Prostate gland (tissue), 2 donors: ENCODE measurements at regions not wholly inside any gene's neighbourhood (a gene's known extent, or its start where the extent isn't known, plus 50 kb on each side); places are given as distances from the start of the nearest gene placed in this dataset.

ENCODE experiments used
- POLR2A ChIP-seq: fragments of 450-650 bp; IDR thresholded peaks from one replicate; pipeline ENCODE4 v1.6.1; 2016; ENCODE audit warnings: antibody characterized with exemption, mild to moderate bottlenecking
- POLR2AphosphoS5 ChIP-seq: sonication (generic); formaldehyde crosslinking; IDR thresholded peaks from one replicate; pipeline ENCODE4 v1.6.1; 2017; ENCODE audit warnings: antibody characterized with exemption
- TF ChIP-seq, protein P1 (sequence below), 4 experiments: fragments of 200-600 bp in 2 of 4; fragments of 450-650 bp in 2 of 4; sonication (generic) in 2 of 4; IDR thresholded peaks; 1 replicate in 3 of 4; 2 replicates in 1 of 4; pipeline ENCODE4 v1.5.1; 2016 to 2019; ENCODE audit warnings: antibody characterized with exemption in 4 of 4, mild to moderate bottlenecking in 2 of 4, moderate library complexity in 2 of 4

GRCh38 chr12:131603939-131604795, 106.7 kb upstream of the SFSWAP start:
- TF ChIP-seq, protein P1, sequence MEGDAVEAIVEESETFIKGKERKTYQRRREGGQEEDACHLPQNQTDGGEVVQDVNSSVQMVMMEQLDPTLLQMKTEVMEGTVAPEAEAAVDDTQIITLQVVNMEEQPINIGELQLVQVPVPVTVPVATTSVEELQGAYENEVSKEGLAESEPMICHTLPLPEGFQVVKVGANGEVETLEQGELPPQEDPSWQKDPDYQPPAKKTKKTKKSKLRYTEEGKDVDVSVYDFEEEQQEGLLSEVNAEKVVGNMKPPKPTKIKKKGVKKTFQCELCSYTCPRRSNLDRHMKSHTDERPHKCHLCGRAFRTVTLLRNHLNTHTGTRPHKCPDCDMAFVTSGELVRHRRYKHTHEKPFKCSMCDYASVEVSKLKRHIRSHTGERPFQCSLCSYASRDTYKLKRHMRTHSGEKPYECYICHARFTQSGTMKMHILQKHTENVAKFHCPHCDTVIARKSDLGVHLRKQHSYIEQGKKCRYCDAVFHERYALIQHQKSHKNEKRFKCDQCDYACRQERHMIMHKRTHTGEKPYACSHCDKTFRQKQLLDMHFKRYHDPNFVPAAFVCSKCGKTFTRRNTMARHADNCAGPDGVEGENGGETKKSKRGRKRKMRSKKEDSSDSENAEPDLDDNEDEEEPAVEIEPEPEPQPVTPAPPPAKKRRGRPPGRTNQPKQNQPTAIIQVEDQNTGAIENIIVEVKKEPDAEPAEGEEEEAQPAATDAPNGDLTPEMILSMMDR (IDR thresholded peaks at IDR 0.05): no peak
- TF ChIP-seq POLR2A: no peak
- no peak for TF ChIP-seq POLR2AphosphoS5
